ENCODE measurements at regions not wholly inside any gene's neighbourhood (a gene's known extent, or its start where the extent isn't known, plus 50 kb on each side); places are given as distances from the start of the nearest gene placed in this dataset.

GRCh38 chr20:48197066-48197465 is 411.8 kb upstream of the SULF2 start:
- TF ChIP-seq CTCF (conservative IDR thresholded peaks at IDR 0.05) = no peak
- TF ChIP-seq EZH2 (IDR thresholded peaks at IDR 0.05; ENCODE audit: low read depth) = no peak
